ENCODE measurements at regions not wholly inside any gene's neighbourhood (a gene's known extent, or its start where the extent isn't known, plus 50 kb on each side); places are given as distances from the start of the nearest gene placed in this dataset.

DNA sequence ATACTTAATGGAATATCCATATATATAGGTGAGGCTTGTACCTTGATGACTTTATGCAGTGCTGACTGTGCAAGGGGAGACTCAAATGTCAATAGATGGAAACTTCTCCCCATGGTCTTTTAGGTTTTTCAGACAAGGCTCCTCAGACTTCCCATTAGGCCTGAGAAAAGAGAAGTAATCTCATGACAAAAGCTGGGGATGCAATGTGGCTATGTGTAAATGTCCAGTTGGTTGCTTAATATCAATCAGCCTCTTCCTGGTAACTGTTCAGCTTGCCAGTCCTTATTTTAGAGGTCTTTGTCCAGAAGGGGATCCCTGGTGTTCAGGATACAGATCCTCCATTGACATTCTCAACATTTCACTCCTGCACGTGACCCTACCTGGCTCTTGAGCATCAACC lies 621.1 kb upstream of the CDH18 start:
- Histone ChIP-seq H3K4me1 (ENCODE audit: insufficient read depth, low read length) (no peaks in the 10 kb centered on the region), H3K9me3 (ENCODE audit: insufficient read depth, low read depth, low read length) (no peaks in the 10 kb centered on the region), H3K4me3 (ENCODE audit: insufficient read depth, low read depth, low read length) (no peak overlapping the region), H3K27me3 (ENCODE audit: insufficient read depth, low read length) (no peaks in the 10 kb centered on the region), H3K27ac (ENCODE audit: low read depth, low read length) (no peak overlapping the region), H4K20me1 (ENCODE audit: insufficient read depth, low read length) (no peaks in the 10 kb centered on the region), H2AFZ (ENCODE audit: low read depth, low read length) (no peak overlapping the region), H3K4me2 (ENCODE audit: low read length) (no peak overlapping the region), H3K79me2 (ENCODE audit: insufficient read depth, low read length) (no peaks in the 10 kb centered on the region), H3K9ac (ENCODE audit: low read length) (no peak overlapping the region), H3K36me3 (ENCODE audit: insufficient read depth, low read length) (no peaks in the 10 kb centered on the region)
- H3K27me3 Mint-ChIP-seq (ENCODE audit: low read depth, unreplicated experiment), result no peaks in the 10 kb centered on the region
- no peak for FAIRE-seq
- DNase-seq (ENCODE audit: low read depth), result no peak
- no peaks in the 10 kb centered on the region for H3K4me1 Mint-ChIP-seq (ENCODE audit: low read depth, unreplicated experiment)
- no peak overlapping the region for H3K27ac Mint-ChIP-seq (ENCODE audit: unreplicated experiment)
- peaks cover 1% of the 10 kb centered on the region for H3K9me3 Mint-ChIP-seq (ENCODE audit: unreplicated experiment)
- H3K4me3 Mint-ChIP-seq (ENCODE audit: unreplicated experiment), result no peak overlapping the region
- no peaks in the 10 kb centered on the region for H3K36me3 Mint-ChIP-seq (ENCODE audit: low read depth, unreplicated experiment)
- no peak for TF ChIP-seq CTCF (IDR thresholded peaks at IDR 0.05; ENCODE audit: insufficient read depth, low read depth, low read length)
- no peak for TF ChIP-seq EZH2 (IDR thresholded peaks at IDR 0.05; ENCODE audit: insufficient read depth, low read length)

GRCh38 chr5:20608567-20608966 lies 620.6 kb upstream of the CDH18 start:
- Mint-ChIP-seq H3K27me3 (ENCODE audit: low read depth, unreplicated experiment) (no peaks in the 10 kb centered on the region), H3K9me3 (ENCODE audit: unreplicated experiment) (peaks cover 1% of the 10 kb centered on the region), H3K27ac (ENCODE audit: unreplicated experiment) (no peak overlapping the region), H3K36me3 (ENCODE audit: low read depth, unreplicated experiment) (no peaks in the 10 kb centered on the region), H3K4me1 (ENCODE audit: low read depth, unreplicated experiment) (no peaks in the 10 kb centered on the region), H3K4me3 (ENCODE audit: unreplicated experiment) (no peak overlapping the region)
- Histone ChIP-seq H3K79me2 (ENCODE audit: insufficient read depth, low read length) (no peaks in the 10 kb centered on the region), H4K20me1 (ENCODE audit: insufficient read depth, low read length) (no peaks in the 10 kb centered on the region), H3K9me3 (ENCODE audit: insufficient read depth, low read depth, low read length) (no peaks in the 10 kb centered on the region), H3K36me3 (ENCODE audit: insufficient read depth, low read length) (no peaks in the 10 kb centered on the region), H3K27ac (ENCODE audit: low read depth, low read length) (no peak overlapping the region), H3K27me3 (ENCODE audit: insufficient read depth, low read length) (no peaks in the 10 kb centered on the region), H3K4me1 (ENCODE audit: insufficient read depth, low read length) (no peaks in the 10 kb centered on the region), H3K4me3 (ENCODE audit: insufficient read depth, low read depth, low read length) (no peak overlapping the region), H3K4me2 (ENCODE audit: low read length) (no peak overlapping the region), H2AFZ (ENCODE audit: low read depth, low read length) (no peak overlapping the region), H3K9ac (ENCODE audit: low read length) (no peak overlapping the region)
- TF ChIP-seq EZH2 (IDR thresholded peaks at IDR 0.05; ENCODE audit: insufficient read depth, low read length), result no peak
- no peak for TF ChIP-seq CTCF (IDR thresholded peaks at IDR 0.05; ENCODE audit: insufficient read depth, low read depth, low read length)
- no peak for DNase-seq (ENCODE audit: low read depth)
- FAIRE-seq, result no peak

DNA sequence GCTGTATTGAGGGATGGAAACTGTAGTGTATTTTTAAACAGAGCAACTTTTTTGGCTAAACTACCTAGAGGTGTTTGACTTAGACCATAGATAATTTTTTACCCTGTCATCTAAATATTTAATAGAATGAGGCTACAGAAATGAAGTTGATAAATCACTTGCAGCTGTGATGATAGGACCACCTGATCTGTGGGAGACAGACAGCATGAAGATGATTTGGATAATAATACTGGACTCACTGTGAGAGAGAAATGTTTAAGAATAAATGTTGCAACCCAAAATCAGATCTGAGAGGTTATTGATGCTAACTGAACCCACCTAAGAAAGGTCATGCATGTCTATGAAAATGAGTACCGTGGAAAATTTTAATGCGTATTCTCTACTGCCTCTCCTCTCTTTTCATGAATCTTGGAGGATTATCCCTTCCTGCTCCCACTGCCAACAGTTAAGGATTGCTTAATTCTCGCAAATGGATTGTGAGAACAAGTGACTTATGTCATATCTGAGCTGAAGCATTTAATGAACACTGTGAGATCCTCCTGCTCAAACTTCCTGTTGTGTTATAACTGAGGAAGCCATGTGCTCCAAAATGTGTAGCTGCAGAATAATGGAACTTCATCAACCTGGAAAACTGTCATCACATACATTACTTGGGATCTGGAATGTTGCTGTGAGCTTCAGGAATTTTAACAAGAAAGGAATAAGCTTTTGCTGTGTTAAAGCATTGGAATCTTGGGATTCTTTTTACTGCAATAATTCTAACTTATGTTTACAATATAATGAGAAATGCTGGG lies 617.9 kb upstream of the CDH18 start:
- Mint-ChIP-seq H3K27ac (ENCODE audit: unreplicated experiment) (no peak overlapping the region), H3K4me3 (ENCODE audit: unreplicated experiment) (no peak overlapping the region), H3K9me3 (ENCODE audit: unreplicated experiment) (peaks cover 1% of the 10 kb centered on the region), H3K36me3 (ENCODE audit: low read depth, unreplicated experiment) (no peaks in the 10 kb centered on the region), H3K27me3 (ENCODE audit: low read depth, unreplicated experiment) (no peaks in the 10 kb centered on the region), H3K4me1 (ENCODE audit: low read depth, unreplicated experiment) (no peaks in the 10 kb centered on the region)
- H3K9ac ChIP-seq (ENCODE audit: low read length), result no peak overlapping the region
- no peak overlapping the region for H2AFZ ChIP-seq (ENCODE audit: low read depth, low read length)
- no peak for TF ChIP-seq EZH2 (IDR thresholded peaks at IDR 0.05; ENCODE audit: insufficient read depth, low read length)
- no peak for TF ChIP-seq CTCF (IDR thresholded peaks at IDR 0.05; ENCODE audit: insufficient read depth, low read depth, low read length)
- H3K36me3 ChIP-seq (ENCODE audit: insufficient read depth, low read length), result no peaks in the 10 kb centered on the region
- H3K9me3 ChIP-seq (ENCODE audit: insufficient read depth, low read depth, low read length), result no peaks in the 10 kb centered on the region
- FAIRE-seq (no peak), DNase-seq (ENCODE audit: low read depth) (no peak)
- no peaks in the 10 kb centered on the region for H3K4me1 ChIP-seq (ENCODE audit: insufficient read depth, low read length)
- no peaks in the 10 kb centered on the region for H3K79me2 ChIP-seq (ENCODE audit: insufficient read depth, low read length)
- H4K20me1 ChIP-seq (ENCODE audit: insufficient read depth, low read length), result no peaks in the 10 kb centered on the region
- no peak overlapping the region for H3K27ac ChIP-seq (ENCODE audit: low read depth, low read length)
- H3K4me3 ChIP-seq (ENCODE audit: insufficient read depth, low read depth, low read length), result no peak overlapping the region
- H3K4me2 ChIP-seq (ENCODE audit: low read length), result no peak overlapping the region
- no peaks in the 10 kb centered on the region for H3K27me3 ChIP-seq (ENCODE audit: insufficient read depth, low read length)
